Ecto neural progenitor cell (in vitro differentiated cells): ENCODE measurements at regions not wholly inside any gene's neighbourhood (a gene's known extent, or its start where the extent isn't known, plus 50 kb on each side); places are given as distances from the start of the nearest gene placed in this dataset.
"Not testable (repeated sequence)": the region's sequence is repeated elsewhere in the genome, so short reads cannot be mapped to it uniquely, and the experiment has no call there.

Experiments used
- DNase-seq: peaks from one replicate; pipeline ENCODE4 v3.0.0-alpha.2; 2018; ENCODE audit warnings: low spot score

GRCh38 chr21:17340081-17340480 lies 172.8 kb upstream of the CXADR start:
- DNase-seq, result no peak

- no peak for DNase-seq
Measured at GRCh38 chr21:17343055-17343454, 169.8 kb upstream of the CXADR start.

- DNase-seq, result no peak
Measured at GRCh38 chr21:17348357-17348756, 164.5 kb upstream of the CXADR start.

GRCh38 chr21:17348849-17349248 lies 164.0 kb upstream of the CXADR start:
- no peak for DNase-seq

GRCh38 chr21:17351766-17352165 lies 161.1 kb upstream of the CXADR start:
- no peak for DNase-seq

- no peak for DNase-seq
Measured at GRCh38 chr21:17352996-17353655, 159.7 kb upstream of the CXADR start.

- no peak for DNase-seq
Measured at GRCh38 chr21:17359781-17360180, 153.1 kb upstream of the CXADR start.

- DNase-seq, result no peak
Measured at GRCh38 chr21:17368748-17369363, 144.0 kb upstream of the CXADR start.

GRCh38 chr21:17370263-17370662 lies 142.6 kb upstream of the CXADR start:
- DNase-seq, result no peak

GRCh38 chr21:17370916-17371315 lies 141.9 kb upstream of the CXADR start:
- no peak for DNase-seq

- no peak for DNase-seq
Measured at GRCh38 chr21:17371450-17371849, 141.4 kb upstream of the CXADR start.

GRCh38 chr21:17372200-17372599 lies 140.6 kb upstream of the CXADR start:
- DNase-seq, result no peak

- DNase-seq, result no peak
Measured at GRCh38 chr21:17386498-17386897, 126.3 kb upstream of the CXADR start.

- DNase-seq, result no peak
Measured at GRCh38 chr21:17387030-17387617, 125.7 kb upstream of the CXADR start.

- DNase-seq, result no peak
Measured at GRCh38 chr21:17388226-17388625, 124.6 kb upstream of the CXADR start.

- no peak for DNase-seq
Measured at GRCh38 chr21:17389311-17389710, 123.5 kb upstream of the CXADR start.

- DNase-seq, result no peak
Measured at GRCh38 chr21:17390569-17390968, 122.3 kb upstream of the CXADR start.

- no peak for DNase-seq
Measured at GRCh38 chr21:17391811-17392340, 121.0 kb upstream of the CXADR start.

GRCh38 chr21:17393413-17393812 lies 119.4 kb upstream of the CXADR start:
- no peak for DNase-seq

- no peak for DNase-seq
Measured at GRCh38 chr21:17396948-17397347, 115.9 kb upstream of the CXADR start.

- DNase-seq, result no peak
Measured at GRCh38 chr21:17397703-17398102, 115.1 kb upstream of the CXADR start.

- not testable (repeated sequence) for DNase-seq
Measured at GRCh38 chr21:17398954-17399353, 113.9 kb upstream of the CXADR start.

- DNase-seq, result no peak
Measured at GRCh38 chr21:17402937-17403336, 109.9 kb upstream of the CXADR start.
